Spleen (tissue), 11 donors: ENCODE measurements at regions not wholly inside any gene's neighbourhood (a gene's known extent, or its start where the extent isn't known, plus 50 kb on each side); places are given as distances from the start of the nearest gene placed in this dataset.
A peak's percentile ranks its signal among the peaks of the same experiment; 100 is the strongest.
"Not testable (repeated sequence)": the region's sequence is repeated elsewhere in the genome, so short reads cannot be mapped to it uniquely, and the experiment has no call there.

ENCODE experiments used
- DNase-seq: peaks from one replicate; pipeline ENCODE4 v3.0.0-alpha.2; 2020
- H3K27ac ChIP-seq, 8 donors: fragments of 200-600 bp; sonication (generic) in 7 of 8; 1 replicate in 4 of 8; 2 replicates in 4 of 8; pipeline versions ENCODE4 v1.5.0 to v1.8.0; 2016 to 2021; ENCODE audit warnings: inconsistent platforms in 4 of 8, mild to moderate bottlenecking in 4 of 8, moderate library complexity in 1 of 8
- H3K27me3 ChIP-seq, 7 donors: fragments of 200-600 bp; sonication (generic) in 6 of 7; replicated peaks in 1 of 7; 1 replicate in 4 of 7; 2 replicates in 3 of 7; pipeline versions ENCODE4 v1.5.0 to v1.8.0; 2016 to 2021; ENCODE audit warnings: inconsistent platforms in 3 of 7, mild to moderate bottlenecking in 1 of 7
- H3K36me3 ChIP-seq, 6 donors: fragments of 200-600 bp; sonication (generic) in 5 of 6; 1 replicate in 4 of 6; 2 replicates in 2 of 6; pipeline versions ENCODE4 v1.5.0 to v1.8.0; 2016 to 2021; ENCODE audit warnings: inconsistent platforms in 2 of 6
- H3K4me1 ChIP-seq, 6 donors: fragments of 200-600 bp; sonication (generic) in 5 of 6; 1 replicate in 3 of 6; 2 replicates in 3 of 6; pipeline versions ENCODE4 v1.5.0 to v1.8.0; 2016 to 2021; ENCODE audit warnings: inconsistent platforms in 3 of 6
- H3K4me3 ChIP-seq, 8 donors: fragments of 200-600 bp; sonication (generic) in 7 of 8; 1 replicate in 4 of 8; 2 replicates in 4 of 8; pipeline versions ENCODE4 v1.5.0 to v1.8.0; 2016 to 2021; ENCODE audit warnings: inconsistent platforms in 4 of 8, mild to moderate bottlenecking in 4 of 8, moderate library complexity in 2 of 8
- H3K9me3 ChIP-seq, 8 donors: fragments of 200-600 bp; sonication (generic) in 7 of 8; 1 replicate in 4 of 8; 2 replicates in 4 of 8; pipeline versions ENCODE4 v1.5.0 to v1.8.0; 2016 to 2021; ENCODE audit warnings: inconsistent platforms in 4 of 8
- CTCF ChIP-seq, 11 experiments: fragments of 200-600 bp in 7 of 11; fragments of 450-650 bp in 4 of 11; sonication (generic) in 4 of 11; IDR thresholded peaks in 8 of 11; conservative IDR thresholded peaks in 3 of 11; 1 replicate in 7 of 11; 2 replicates in 4 of 11; pipeline versions ENCODE4 v1.4.0 to v1.8.0; 2016 to 2021; ENCODE audit warnings: antibody characterized with exemption in 11 of 11, inconsistent platforms in 4 of 11, mild to moderate bottlenecking in 1 of 11
- POLR2A ChIP-seq, 3 donors: fragments of 450-650 bp; IDR thresholded peaks; one replicate each; pipeline ENCODE4 v1.5.1; 2017; ENCODE audit warnings: antibody characterized with exemption in 3 of 3, mild to moderate bottlenecking in 1 of 3
- POLR2AphosphoS5 ChIP-seq, 3 donors: sonication (generic); formaldehyde crosslinking; IDR thresholded peaks; one replicate each; pipeline ENCODE4 v1.5.1; 2017; ENCODE audit warnings: antibody characterized with exemption in 3 of 3
- WGBS, 5 donors: extraction: QIAGEN DNeasy Blood & Tissue Kit in 3 of 5; methylation state at CpG; one replicate each; pipeline versions ENCODE4 v1.1.5 to v1.1.7; 2013 to 2018; 5-methylcytosine and 5-hydroxymethylcytosine counted together
- intact Hi-C: fragments of 100-400 bp; cut with DNase I; formaldehyde crosslinking; loops from one replicate; pipeline ENCODE4 v1.15.0; 2023; ENCODE audit warnings: low total_unique reads
- donor health status: healthy with polysubstance abuse.
- donor health status: DM: no; HTN: no; CAD: no; lungs with moderate emphysema.
- donor health status: DM: no; HTN: no; CAD: no.
- donor health status: Bipolar disorder and iron deficiency.
- donor health status: healthy.
- donor health status: DM: no; HTN: no; CAD: no.
- donor health status: DM: yes; HTN: yes; CAD: no.

DNA sequence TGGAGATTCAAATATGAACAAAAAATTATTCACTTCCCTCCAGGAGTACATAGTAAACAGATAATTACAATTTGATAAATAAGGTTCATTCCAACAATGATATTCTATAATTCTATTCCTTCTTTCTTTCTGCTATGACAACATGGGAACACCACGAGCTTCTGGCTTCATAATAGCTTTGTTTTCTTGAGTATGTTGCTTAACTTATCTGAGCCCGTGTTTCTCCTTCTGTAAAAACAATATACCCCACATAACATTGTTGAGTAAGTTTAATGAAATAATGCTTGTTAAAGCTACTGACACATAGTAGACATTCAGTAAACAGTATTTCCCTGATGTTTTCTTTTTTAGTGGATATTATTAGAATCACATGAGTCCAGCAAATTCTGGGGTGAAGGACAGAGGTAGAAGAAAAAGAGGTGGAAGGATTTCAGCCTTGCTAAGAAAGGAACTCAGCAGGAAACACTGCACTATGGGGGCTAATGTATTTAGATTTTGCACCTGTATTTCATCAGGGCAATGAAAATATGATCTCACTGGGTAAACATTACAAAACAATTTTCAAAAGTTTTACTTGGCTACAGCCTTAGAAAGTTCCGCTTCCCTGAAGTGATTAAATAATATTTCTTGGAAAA lies 430.8 kb upstream of the C1orf87 start:
- intact Hi-C loops, result no loop called here
- no peaks in the 10 kb centered on the region for H3K36me3 ChIP-seq
- no peaks in the 10 kb centered on the region for H3K27me3 ChIP-seq
- TF ChIP-seq CTCF (IDR thresholded peaks at IDR 0.05 in 8 of 11, conservative IDR thresholded peaks at IDR 0.05 in 3 of 11) (no peak), POLR2A (IDR thresholded peaks at IDR 0.05) (no peak), POLR2AphosphoS5 (IDR thresholded peaks at IDR 0.05) (no peak)
- H3K4me3 ChIP-seq, result no peak overlapping the region
- no peaks in the 10 kb centered on the region for H3K4me1 ChIP-seq
- 64 to 88% (median 72%) methylated on average over 3 of the region's 3 CpGs for WGBS, 5 donors
- H3K9me3 ChIP-seq, result peaks cover 0 to 12% (median 2%) of the 10 kb centered on the region in 8 donors
- DNase-seq, result no peak
- H3K27ac ChIP-seq, result no peak overlapping the region

DNA sequence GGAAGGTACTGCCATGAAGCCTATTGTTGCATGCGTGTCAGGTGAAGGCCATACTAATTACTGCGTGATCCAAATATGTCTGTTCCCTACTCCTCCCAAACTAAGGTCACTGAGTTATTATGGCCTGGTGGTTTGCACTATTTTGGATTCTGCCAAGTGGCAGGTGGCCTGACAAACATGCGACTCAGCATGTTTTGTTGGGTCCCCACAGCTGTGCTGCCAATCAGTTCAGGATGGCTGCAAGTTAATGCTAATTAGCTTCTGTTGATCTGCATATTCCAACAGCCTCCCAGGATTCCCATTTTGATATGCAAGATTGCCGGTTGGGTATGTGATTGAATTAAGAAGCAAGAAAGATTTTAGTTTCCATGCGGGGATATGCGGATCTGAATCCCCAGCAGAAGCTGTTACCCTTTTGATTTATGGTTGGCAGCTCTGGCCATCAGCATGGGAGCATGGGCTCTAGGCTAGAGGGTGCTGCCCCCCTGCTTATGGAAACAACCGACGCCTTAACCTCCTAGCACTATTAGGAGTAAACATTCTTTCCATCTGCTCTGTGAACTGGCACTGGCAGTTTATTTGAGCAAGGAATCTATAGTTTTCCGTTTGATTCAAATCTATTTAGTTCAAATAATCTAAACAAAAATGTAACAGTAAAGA lies 429.8 kb upstream of the C1orf87 start:
- peaks cover under 1 to 21% (median 11%) of the 10 kb centered on the region in 8 donors for H3K9me3 ChIP-seq
- H3K27ac ChIP-seq, result no peak overlapping the region
- H3K36me3 ChIP-seq, result no peaks in the 10 kb centered on the region
- H3K27me3 ChIP-seq, result no peaks in the 10 kb centered on the region
- intact Hi-C loops, result no loop called here
- DNase-seq, result no peak
- H3K4me3 ChIP-seq, result no peak overlapping the region
- no peak for TF ChIP-seq CTCF (IDR thresholded peaks at IDR 0.05 in 8 of 11, conservative IDR thresholded peaks at IDR 0.05 in 3 of 11)
- TF ChIP-seq POLR2AphosphoS5 (IDR thresholded peaks at IDR 0.05), result no peak
- no peak for TF ChIP-seq POLR2A (IDR thresholded peaks at IDR 0.05)
- WGBS, 5 donors, result 87 to 91% (median 88%) methylated on average over 9 of the region's 9 CpGs
- no peaks in the 10 kb centered on the region for H3K4me1 ChIP-seq

DNA sequence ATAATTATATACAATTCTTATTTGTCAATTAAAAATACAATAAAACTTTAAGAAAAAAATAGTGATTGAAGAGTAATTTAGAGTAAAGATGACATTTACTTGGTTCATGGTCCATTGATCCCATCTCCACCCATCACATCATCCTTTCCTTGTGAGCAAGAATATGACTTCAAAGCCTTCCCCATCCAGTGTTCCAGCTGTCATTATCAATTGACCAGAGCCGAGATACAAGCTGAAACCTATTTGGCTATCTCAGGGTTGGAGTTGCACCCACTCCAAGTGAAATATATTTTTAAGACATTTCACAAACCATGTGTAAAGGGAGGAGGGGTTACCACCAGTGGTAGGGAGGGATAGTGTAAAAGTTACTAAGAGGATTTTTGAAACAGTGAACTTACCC lies 428.9 kb upstream of the C1orf87 start:
- TF ChIP-seq POLR2A (IDR thresholded peaks at IDR 0.05) (no peak), POLR2AphosphoS5 (IDR thresholded peaks at IDR 0.05) (no peak), CTCF (IDR thresholded peaks at IDR 0.05 in 8 of 11, conservative IDR thresholded peaks at IDR 0.05 in 3 of 11) (no peak)
- Histone ChIP-seq H3K27ac (no peak overlapping the region), H3K4me3 (no peak overlapping the region), H3K4me1 (no peaks in the 10 kb centered on the region), H3K9me3 (peaks cover 2 to 30% (median 20%) of the 10 kb centered on the region in 8 donors), H3K36me3 (no peaks in the 10 kb centered on the region), H3K27me3 (no peaks in the 10 kb centered on the region)
- DNase-seq, result no peak
- WGBS, 5 donors, result 79 to 95% (median 90%) methylated on average over 1 of the region's 1 CpG
- intact Hi-C loops, result no loop called here

- WGBS, 5 donors, result 89 to 93% (median 91%) methylated on average over 19 to 20 of the region's 20 CpGs
- intact Hi-C loops, result not testable (repeated sequence)
These were observed 416.4 kb upstream of the C1orf87 start for GRCh38 chr1:60489916-60490480.

More at GRCh38 chr1:60489916-60490480, 416.4 kb upstream of the C1orf87 start:
- not testable (repeated sequence) for H3K36me3 ChIP-seq, H3K4me3 ChIP-seq, H3K4me1 ChIP-seq, H3K9me3 ChIP-seq, DNase-seq, H3K27me3 ChIP-seq
- H3K27ac ChIP-seq, result peak overlapping the region in 2 of 8 donors; percentile 25 to 35
